ENCODE measurements at regions not wholly inside any gene's neighbourhood (a gene's known extent, or its start where the extent isn't known, plus 50 kb on each side); places are given as distances from the start of the nearest gene placed in this dataset.

GRCh38 chr14:82778008-82778590 is 1244.4 kb upstream of the SEL1L start:
- ChIA-PET CTCF (no interaction called here), POLR2A (no interaction called here)
- H3K36me3 ChIP-seq (ENCODE audit: control insufficient read depth, insufficient read depth, low read length) = no peaks in the 10 kb centered on the region
- H3K4me3 Mint-ChIP-seq (ENCODE audit: unreplicated experiment) = no peak overlapping the region
- DNase-seq = no peak
- H3K27ac Mint-ChIP-seq (ENCODE audit: unreplicated experiment) = no peak overlapping the region
- H3K4me1 ChIP-seq = no peaks in the 10 kb centered on the region
- H3K27me3 ChIP-seq (replicated peaks; ENCODE audit: control insufficient read depth, insufficient read depth, low read length) = no peaks in the 10 kb centered on the region
- H3K4me1 Mint-ChIP-seq (ENCODE audit: low read depth, unreplicated experiment) = no peaks in the 10 kb centered on the region
- H3K27me3 Mint-ChIP-seq (ENCODE audit: insufficient read depth, unreplicated experiment) = peaks cover 5% of the 10 kb centered on the region
- H3K4me3 ChIP-seq (ENCODE audit: low read depth, low read length) = no peak overlapping the region
- intact Hi-C loops (cut with micrococcal nuclease; ENCODE audit: unreplicated experiment) = no loop called here
- H3K9me3 ChIP-seq = no peaks in the 10 kb centered on the region
- no peaks in the 10 kb centered on the region for H3K9me3 Mint-ChIP-seq (ENCODE audit: unreplicated experiment)
- no peaks in the 10 kb centered on the region for H3K36me3 Mint-ChIP-seq (ENCODE audit: insufficient read depth, unreplicated experiment)
- TF ChIP-seq, protein P1, sequence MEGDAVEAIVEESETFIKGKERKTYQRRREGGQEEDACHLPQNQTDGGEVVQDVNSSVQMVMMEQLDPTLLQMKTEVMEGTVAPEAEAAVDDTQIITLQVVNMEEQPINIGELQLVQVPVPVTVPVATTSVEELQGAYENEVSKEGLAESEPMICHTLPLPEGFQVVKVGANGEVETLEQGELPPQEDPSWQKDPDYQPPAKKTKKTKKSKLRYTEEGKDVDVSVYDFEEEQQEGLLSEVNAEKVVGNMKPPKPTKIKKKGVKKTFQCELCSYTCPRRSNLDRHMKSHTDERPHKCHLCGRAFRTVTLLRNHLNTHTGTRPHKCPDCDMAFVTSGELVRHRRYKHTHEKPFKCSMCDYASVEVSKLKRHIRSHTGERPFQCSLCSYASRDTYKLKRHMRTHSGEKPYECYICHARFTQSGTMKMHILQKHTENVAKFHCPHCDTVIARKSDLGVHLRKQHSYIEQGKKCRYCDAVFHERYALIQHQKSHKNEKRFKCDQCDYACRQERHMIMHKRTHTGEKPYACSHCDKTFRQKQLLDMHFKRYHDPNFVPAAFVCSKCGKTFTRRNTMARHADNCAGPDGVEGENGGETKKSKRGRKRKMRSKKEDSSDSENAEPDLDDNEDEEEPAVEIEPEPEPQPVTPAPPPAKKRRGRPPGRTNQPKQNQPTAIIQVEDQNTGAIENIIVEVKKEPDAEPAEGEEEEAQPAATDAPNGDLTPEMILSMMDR (IDR thresholded peaks at IDR 0.05; ENCODE audit: insufficient read depth in 1 of 2, low read depth in 1 of 2, low read length in 1 of 2, severe bottlenecking in 1 of 2, unreplicated experiment in 1 of 2) = no peak
- BruUV-seq (replicated peaks) = no TSS peak

- ChIA-PET POLR2A (no interaction called here), CTCF (no interaction called here)
- no peaks in the 10 kb centered on the region for H3K9me3 ChIP-seq
Measured at GRCh38 chr14:82778601-82779000, 1244.9 kb upstream of the SEL1L start.

DNA sequence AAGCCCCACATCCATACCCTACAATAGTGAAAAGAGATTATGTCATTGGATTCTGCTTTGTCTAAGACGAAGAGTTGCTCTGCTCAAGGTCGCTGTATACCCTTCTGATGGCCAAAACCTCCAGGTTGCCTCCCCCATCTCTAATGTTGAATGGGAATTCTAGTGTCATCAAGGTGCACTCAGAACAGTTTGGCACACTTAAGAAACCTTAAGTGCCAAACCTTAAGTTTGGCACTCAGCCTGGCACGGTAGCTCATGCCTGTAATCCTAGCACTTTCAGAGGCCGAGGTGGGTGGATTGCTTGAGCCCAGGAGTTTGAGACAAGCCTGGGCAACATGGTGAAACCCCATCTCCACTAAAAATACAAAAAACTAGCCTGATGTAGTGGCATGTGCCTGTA is 1245.6 kb upstream of the SEL1L start:
- Histone ChIP-seq H3K9me3 (no peaks in the 10 kb centered on the region), H3K36me3 (ENCODE audit: control insufficient read depth, insufficient read depth, low read length) (no peaks in the 10 kb centered on the region), H3K4me3 (ENCODE audit: low read depth, low read length) (no peak overlapping the region), H3K4me1 (no peaks in the 10 kb centered on the region), H3K27me3 (replicated peaks; ENCODE audit: control insufficient read depth, insufficient read depth, low read length) (no peaks in the 10 kb centered on the region)
- POLR2A ChIA-PET = no interaction called here
- Mint-ChIP-seq H3K9me3 (ENCODE audit: unreplicated experiment) (no peaks in the 10 kb centered on the region), H3K4me1 (ENCODE audit: low read depth, unreplicated experiment) (no peaks in the 10 kb centered on the region), H3K27ac (ENCODE audit: unreplicated experiment) (no peak overlapping the region), H3K36me3 (ENCODE audit: insufficient read depth, unreplicated experiment) (no peaks in the 10 kb centered on the region), H3K4me3 (ENCODE audit: unreplicated experiment) (no peak overlapping the region), H3K27me3 (ENCODE audit: insufficient read depth, unreplicated experiment) (peaks cover 2% of the 10 kb centered on the region)
- BruUV-seq (replicated peaks) = no TSS peak
- CTCF ChIA-PET = no interaction called here
- intact Hi-C loops (cut with micrococcal nuclease; ENCODE audit: unreplicated experiment) = no loop called here
- no peak for DNase-seq
- TF ChIP-seq, protein P1 (IDR thresholded peaks at IDR 0.05; ENCODE audit: insufficient read depth in 1 of 2, low read depth in 1 of 2, low read length in 1 of 2, severe bottlenecking in 1 of 2, unreplicated experiment in 1 of 2) = no peak

More at GRCh38 chr14:82778601-82779000, 1244.9 kb upstream of the SEL1L start:
- Histone ChIP-seq H3K4me1 (no peaks in the 10 kb centered on the region), H3K36me3 (ENCODE audit: control insufficient read depth, insufficient read depth, low read length) (no peaks in the 10 kb centered on the region), H3K4me3 (ENCODE audit: low read depth, low read length) (no peak overlapping the region), H3K27me3 (replicated peaks; ENCODE audit: control insufficient read depth, insufficient read depth, low read length) (no peaks in the 10 kb centered on the region)
- H3K9me3 Mint-ChIP-seq (ENCODE audit: unreplicated experiment) = no peaks in the 10 kb centered on the region
- no peak overlapping the region for H3K4me3 Mint-ChIP-seq (ENCODE audit: unreplicated experiment)
- DNase-seq = no peak
- peaks cover 4% of the 10 kb centered on the region for H3K27me3 Mint-ChIP-seq (ENCODE audit: insufficient read depth, unreplicated experiment)
- no peaks in the 10 kb centered on the region for H3K36me3 Mint-ChIP-seq (ENCODE audit: insufficient read depth, unreplicated experiment)
- TF ChIP-seq, protein P1 (IDR thresholded peaks at IDR 0.05; ENCODE audit: insufficient read depth in 1 of 2, low read depth in 1 of 2, low read length in 1 of 2, severe bottlenecking in 1 of 2, unreplicated experiment in 1 of 2) = no peak
- no peak overlapping the region for H3K27ac Mint-ChIP-seq (ENCODE audit: unreplicated experiment)
- no peaks in the 10 kb centered on the region for H3K4me1 Mint-ChIP-seq (ENCODE audit: low read depth, unreplicated experiment)
- intact Hi-C loops (cut with micrococcal nuclease; ENCODE audit: unreplicated experiment) = no loop called here
- no TSS peak for BruUV-seq (replicated peaks)

Measured in Caco-2 (cell line).